ENCODE measurements at regions not wholly inside any gene's neighbourhood (a gene's known extent, or its start where the extent isn't known, plus 50 kb on each side); places are given as distances from the start of the nearest gene placed in this dataset.

DNA sequence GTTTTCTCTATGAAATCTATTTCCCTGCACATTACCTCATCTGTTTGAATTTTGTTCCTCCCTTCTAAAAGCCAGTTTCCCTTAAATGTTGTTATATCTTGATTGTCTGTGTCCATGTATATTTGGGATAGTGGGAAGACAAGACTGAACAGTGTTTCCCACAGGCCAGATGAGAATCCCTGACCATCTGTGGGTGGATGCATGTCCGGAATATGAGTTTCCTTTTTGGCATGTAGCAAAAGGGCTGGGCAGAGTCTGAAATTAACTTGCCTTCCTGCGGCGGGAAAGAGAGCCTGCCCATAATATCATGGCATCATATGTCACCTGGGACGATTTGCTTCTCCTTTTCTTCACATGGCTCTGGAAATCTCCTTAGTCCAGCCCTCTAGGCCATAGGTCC lies 385.8 kb upstream of the MAF start:
- intact Hi-C loops (cut with micrococcal nuclease), result no loop called here
- DNase-seq (ENCODE audit: low read depth, low spot score) (no peak), FAIRE-seq (no peak)
- dilution Hi-C loops (cut with MboI; ENCODE audit: extremely low pct_ligation_motif_present, low sequenced_read_pairs), result no loop called here
- POLR2A ChIA-PET, result no interaction called here
- no peak overlapping the region for H3K27ac ChIP-seq (ENCODE audit: insufficient read depth, low read depth, low read length)
- TF ChIP-seq JUN (IDR thresholded peaks at IDR 0.05; ENCODE audit: borderline replicate concordance, insufficient read depth, insufficient read length, low read depth) (no peak), FOS (IDR thresholded peaks at IDR 0.05; ENCODE audit: borderline replicate concordance, insufficient read depth, low read length) (no peak), MYC (IDR thresholded peaks at IDR 0.05; ENCODE audit: low read depth, low read length) (no peak), POLR2A (IDR thresholded peaks at IDR 0.05; ENCODE audit: low read depth, low read length) (no peak), EZH2 (IDR thresholded peaks at IDR 0.05; ENCODE audit: borderline replicate concordance, low read depth, low read length, severe bottlenecking) (no peak), POLR2AphosphoS5 (IDR thresholded peaks at IDR 0.05; ENCODE audit: insufficient read depth, low read depth, low read length) (no peak), GATA2 (IDR thresholded peaks at IDR 0.05; ENCODE audit: insufficient read depth, insufficient read length, low read depth, low read length) (no peak)
- TF ChIP-seq, protein P1, sequence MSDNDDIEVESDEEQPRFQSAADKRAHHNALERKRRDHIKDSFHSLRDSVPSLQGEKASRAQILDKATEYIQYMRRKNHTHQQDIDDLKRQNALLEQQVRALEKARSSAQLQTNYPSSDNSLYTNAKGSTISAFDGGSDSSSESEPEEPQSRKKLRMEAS (IDR thresholded peaks at IDR 0.05; ENCODE audit: insufficient read depth, insufficient read length), result no peak
- TF ChIP-seq, protein P2, sequence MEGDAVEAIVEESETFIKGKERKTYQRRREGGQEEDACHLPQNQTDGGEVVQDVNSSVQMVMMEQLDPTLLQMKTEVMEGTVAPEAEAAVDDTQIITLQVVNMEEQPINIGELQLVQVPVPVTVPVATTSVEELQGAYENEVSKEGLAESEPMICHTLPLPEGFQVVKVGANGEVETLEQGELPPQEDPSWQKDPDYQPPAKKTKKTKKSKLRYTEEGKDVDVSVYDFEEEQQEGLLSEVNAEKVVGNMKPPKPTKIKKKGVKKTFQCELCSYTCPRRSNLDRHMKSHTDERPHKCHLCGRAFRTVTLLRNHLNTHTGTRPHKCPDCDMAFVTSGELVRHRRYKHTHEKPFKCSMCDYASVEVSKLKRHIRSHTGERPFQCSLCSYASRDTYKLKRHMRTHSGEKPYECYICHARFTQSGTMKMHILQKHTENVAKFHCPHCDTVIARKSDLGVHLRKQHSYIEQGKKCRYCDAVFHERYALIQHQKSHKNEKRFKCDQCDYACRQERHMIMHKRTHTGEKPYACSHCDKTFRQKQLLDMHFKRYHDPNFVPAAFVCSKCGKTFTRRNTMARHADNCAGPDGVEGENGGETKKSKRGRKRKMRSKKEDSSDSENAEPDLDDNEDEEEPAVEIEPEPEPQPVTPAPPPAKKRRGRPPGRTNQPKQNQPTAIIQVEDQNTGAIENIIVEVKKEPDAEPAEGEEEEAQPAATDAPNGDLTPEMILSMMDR (IDR thresholded peaks at IDR 0.05; ENCODE audit: extremely low read depth in 1 of 2, insufficient read depth in 1 of 2, low read depth in 1 of 2, low read length in 2 of 2), result no peak
- no peak overlapping the region for H3K4me2 ChIP-seq (ENCODE audit: insufficient read depth, low read length)
- no peak overlapping the region for H2AFZ ChIP-seq (ENCODE audit: low read depth, low read length)
- no peaks in the 10 kb centered on the region for H3K27me3 ChIP-seq (ENCODE audit: control insufficient read depth in 2 of 2, insufficient read depth in 2 of 2, low read length in 2 of 2)
- no peaks in the 10 kb centered on the region for H3K79me2 ChIP-seq (ENCODE audit: control insufficient read depth, insufficient read depth, low read length)
- no peaks in the 10 kb centered on the region for H3K36me3 ChIP-seq (ENCODE audit: control insufficient read depth in 2 of 2, extremely low read depth in 1 of 2, insufficient read depth in 2 of 2, low read length in 2 of 2)
- no peaks in the 10 kb centered on the region for H4K20me1 ChIP-seq (replicated peaks; ENCODE audit: control insufficient read depth, extremely low read depth, insufficient read depth, low read length)
- H3K4me1 ChIP-seq (ENCODE audit: control insufficient read depth, extremely low read depth, insufficient read depth, low read length), result no peaks in the 10 kb centered on the region
- H3K9me3 ChIP-seq (replicated peaks; ENCODE audit: control insufficient read depth, insufficient read depth, low read length), result no peaks in the 10 kb centered on the region
- BruUV-seq (replicated peaks), result no TSS peak
- no peak overlapping the region for H3K9ac ChIP-seq (replicated peaks; ENCODE audit: extremely low read depth, insufficient read depth, low read length)
- no peaks in the 10 kb centered on the region for H3K9me1 ChIP-seq (replicated peaks; ENCODE audit: control insufficient read depth, extremely low read depth, insufficient read depth, low read length)
- CTCF ChIA-PET, result no interaction called here
- H3K4me3 ChIP-seq (replicated peaks in 1 of 3; ENCODE audit: insufficient read depth in 1 of 3, low read depth in 1 of 3, low read length in 3 of 3), result no peak overlapping the region

Data from endothelial cell of umbilical vein (primary cell).